ENCODE measurements at regions not wholly inside any gene's neighbourhood (a gene's known extent, or its start where the extent isn't known, plus 50 kb on each side); places are given as distances from the start of the nearest gene placed in this dataset.

- TF ChIP-seq CTCF (IDR thresholded peaks at IDR 0.05; ENCODE audit: low read length, missing control alignments) = no peak
- H3K4me3 ChIP-seq (replicated peaks; ENCODE audit: low read depth, low read length) = no peak overlapping the region
- DNase-seq (ENCODE audit: low read depth) = no peak
Measured at GRCh38 chr18:47737956-47738355, 192.5 kb downstream of the SMAD2 start.

GRCh38 chr18:47737198-47737830 is 193.1 kb downstream of the SMAD2 start:
- no peak for TF ChIP-seq CTCF (IDR thresholded peaks at IDR 0.05; ENCODE audit: low read length, missing control alignments)
- no peak for DNase-seq (ENCODE audit: low read depth)
- no peak overlapping the region for H3K4me3 ChIP-seq (replicated peaks; ENCODE audit: low read depth, low read length)

GRCh38 chr18:47736376-47737140 is 193.9 kb downstream of the SMAD2 start:
- TF ChIP-seq CTCF (IDR thresholded peaks at IDR 0.05; ENCODE audit: low read length, missing control alignments) = no peak
- DNase-seq (ENCODE audit: low read depth) = no peak
- no peak overlapping the region for H3K4me3 ChIP-seq (replicated peaks; ENCODE audit: low read depth, low read length)

- DNase-seq (ENCODE audit: low read depth) = no peak
- no peak overlapping the region for H3K4me3 ChIP-seq (replicated peaks; ENCODE audit: low read depth, low read length)
- TF ChIP-seq CTCF (IDR thresholded peaks at IDR 0.05; ENCODE audit: low read length, missing control alignments) = no peak
Measured at GRCh38 chr18:47735041-47735702, 195.3 kb downstream of the SMAD2 start.

- TF ChIP-seq CTCF (IDR thresholded peaks at IDR 0.05; ENCODE audit: low read length, missing control alignments) = no peak
- no peak overlapping the region for H3K4me3 ChIP-seq (replicated peaks; ENCODE audit: low read depth, low read length)
- no peak for DNase-seq (ENCODE audit: low read depth)
Measured at GRCh38 chr18:47731276-47731675, 199.2 kb downstream of the SMAD2 start.

GRCh38 chr18:47730795-47731194 is 199.7 kb downstream of the SMAD2 start:
- no peak overlapping the region for H3K4me3 ChIP-seq (replicated peaks; ENCODE audit: low read depth, low read length)
- no peak for DNase-seq (ENCODE audit: low read depth)
- no peak for TF ChIP-seq CTCF (IDR thresholded peaks at IDR 0.05; ENCODE audit: low read length, missing control alignments)
